22Rv1 (cell line): ENCODE measurements at regions not wholly inside any gene's neighbourhood (a gene's known extent, or its start where the extent isn't known, plus 50 kb on each side); places are given as distances from the start of the nearest gene placed in this dataset.

ENCODE experiments used
- H3K27ac ChIP-seq: fragments of 450-650 bp; 2 replicates; pipeline ENCODE4 v1.5.1; 2017
- ZFX ChIP-seq: fragments of 450-650 bp; IDR thresholded peaks from 2 replicates; pipeline ENCODE4 v1.6.1; 2017; ENCODE audit warnings: antibody characterized with exemption, borderline replicate concordance
- TF ChIP-seq, protein P1 (sequence below): fragments of 450-650 bp; IDR thresholded peaks from 2 replicates; pipeline ENCODE4 v1.5.1; 2017; ENCODE audit warnings: mild to moderate bottlenecking

DNA sequence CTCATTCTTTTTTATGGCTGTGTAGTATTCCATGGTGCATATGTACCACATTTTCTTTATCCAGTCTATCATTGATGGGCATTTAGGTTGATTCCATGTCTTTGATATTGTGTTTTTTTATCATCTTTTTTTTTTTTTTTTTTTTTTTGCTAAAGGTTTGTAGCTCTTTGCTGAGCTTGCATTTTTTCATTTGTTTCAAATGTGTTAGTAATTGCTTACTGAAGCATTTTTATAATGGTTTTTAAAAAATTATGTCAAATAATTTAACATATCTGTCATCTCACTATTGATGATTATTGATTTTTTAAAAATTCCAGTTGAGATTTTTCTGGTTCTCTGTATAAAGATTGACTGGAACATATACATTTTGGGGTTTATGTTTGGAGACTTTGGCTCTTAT, 934.6 kb downstream of the TUSC7 start:
- no peak overlapping the region for H3K27ac ChIP-seq
- TF ChIP-seq ZFX: no peak
- TF ChIP-seq, protein P1, sequence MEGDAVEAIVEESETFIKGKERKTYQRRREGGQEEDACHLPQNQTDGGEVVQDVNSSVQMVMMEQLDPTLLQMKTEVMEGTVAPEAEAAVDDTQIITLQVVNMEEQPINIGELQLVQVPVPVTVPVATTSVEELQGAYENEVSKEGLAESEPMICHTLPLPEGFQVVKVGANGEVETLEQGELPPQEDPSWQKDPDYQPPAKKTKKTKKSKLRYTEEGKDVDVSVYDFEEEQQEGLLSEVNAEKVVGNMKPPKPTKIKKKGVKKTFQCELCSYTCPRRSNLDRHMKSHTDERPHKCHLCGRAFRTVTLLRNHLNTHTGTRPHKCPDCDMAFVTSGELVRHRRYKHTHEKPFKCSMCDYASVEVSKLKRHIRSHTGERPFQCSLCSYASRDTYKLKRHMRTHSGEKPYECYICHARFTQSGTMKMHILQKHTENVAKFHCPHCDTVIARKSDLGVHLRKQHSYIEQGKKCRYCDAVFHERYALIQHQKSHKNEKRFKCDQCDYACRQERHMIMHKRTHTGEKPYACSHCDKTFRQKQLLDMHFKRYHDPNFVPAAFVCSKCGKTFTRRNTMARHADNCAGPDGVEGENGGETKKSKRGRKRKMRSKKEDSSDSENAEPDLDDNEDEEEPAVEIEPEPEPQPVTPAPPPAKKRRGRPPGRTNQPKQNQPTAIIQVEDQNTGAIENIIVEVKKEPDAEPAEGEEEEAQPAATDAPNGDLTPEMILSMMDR: no peak

DNA sequence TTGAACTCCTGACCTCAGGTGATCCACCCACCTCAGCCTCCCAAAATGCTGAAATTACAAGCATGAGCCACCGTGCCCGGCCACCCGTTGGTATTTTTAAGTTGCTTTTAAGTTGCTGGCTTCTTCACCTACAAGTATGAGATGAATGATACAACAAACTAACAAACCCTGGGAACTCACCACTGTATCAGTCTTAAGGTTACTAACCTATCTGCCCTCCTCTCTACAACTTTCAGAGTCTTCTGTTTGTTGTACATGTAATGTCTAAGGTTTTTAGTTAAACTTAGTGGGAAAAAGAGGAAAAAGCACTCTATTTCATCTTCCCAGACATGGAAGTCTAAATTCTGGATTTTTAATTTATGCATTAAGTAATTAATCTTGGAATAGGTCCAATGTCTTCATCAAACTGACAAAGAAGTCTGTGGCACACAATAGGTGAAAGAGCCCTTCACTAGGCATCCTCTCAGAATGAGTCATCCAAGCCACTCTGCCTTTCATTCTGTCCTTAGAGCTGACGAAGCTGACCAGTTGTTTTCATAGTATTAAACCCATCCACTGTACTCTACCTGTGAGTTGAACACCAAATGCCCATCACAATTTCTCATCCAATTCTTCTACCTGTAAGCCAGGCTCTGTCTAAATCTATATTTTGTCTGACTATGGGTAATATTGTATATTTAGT, 936.1 kb downstream of the TUSC7 start:
- TF ChIP-seq ZFX: no peak
- TF ChIP-seq, protein P1: no peak

DNA sequence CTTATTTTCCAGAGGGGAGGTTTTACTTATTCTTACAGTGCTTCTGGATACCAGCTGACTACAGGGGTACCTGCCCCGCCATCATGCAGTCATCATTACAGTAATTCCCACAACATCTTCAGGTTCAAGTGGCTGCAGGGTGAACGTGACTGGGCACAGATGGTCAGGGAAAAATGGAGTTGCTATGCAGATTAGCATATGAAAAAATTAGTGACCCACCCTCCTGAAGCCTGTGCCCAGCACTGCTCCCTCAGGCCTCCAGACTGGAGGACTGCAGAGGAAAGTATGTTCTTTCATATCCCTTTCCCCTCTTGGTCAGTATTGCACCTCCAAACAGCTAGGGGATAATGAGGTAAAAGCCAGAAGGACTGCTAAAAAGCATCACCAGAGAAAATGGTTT, 937.9 kb downstream of the TUSC7 start:
- H3K27ac ChIP-seq: no peak overlapping the region
- no peak for TF ChIP-seq ZFX
- TF ChIP-seq, protein P1: no peak

More for the DNA sequence above, 936.1 kb downstream of the TUSC7 start:
- no peak overlapping the region for H3K27ac ChIP-seq

DNA sequence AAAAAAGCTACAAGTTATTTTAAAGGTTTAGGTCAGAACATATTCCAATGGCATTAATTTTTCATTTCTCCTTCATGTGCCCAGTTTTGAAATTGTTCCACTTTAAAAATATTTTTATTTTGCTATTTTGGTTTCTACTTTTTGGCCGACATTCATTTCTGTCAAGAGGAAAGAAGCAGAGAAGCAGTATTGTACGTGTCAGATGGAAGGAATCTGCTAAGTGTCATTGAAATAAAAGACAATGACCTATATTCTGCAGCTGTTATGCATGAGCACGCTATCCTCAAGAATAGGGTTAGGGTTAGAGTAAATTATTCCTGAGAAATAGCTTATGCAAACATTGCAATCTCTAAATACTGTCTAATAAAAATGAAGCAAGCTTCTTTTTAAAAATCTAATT, 941.7 kb downstream of the TUSC7 start:
- TF ChIP-seq, protein P1: no peak
- TF ChIP-seq ZFX: no peak
- H3K27ac ChIP-seq: no peak overlapping the region

DNA sequence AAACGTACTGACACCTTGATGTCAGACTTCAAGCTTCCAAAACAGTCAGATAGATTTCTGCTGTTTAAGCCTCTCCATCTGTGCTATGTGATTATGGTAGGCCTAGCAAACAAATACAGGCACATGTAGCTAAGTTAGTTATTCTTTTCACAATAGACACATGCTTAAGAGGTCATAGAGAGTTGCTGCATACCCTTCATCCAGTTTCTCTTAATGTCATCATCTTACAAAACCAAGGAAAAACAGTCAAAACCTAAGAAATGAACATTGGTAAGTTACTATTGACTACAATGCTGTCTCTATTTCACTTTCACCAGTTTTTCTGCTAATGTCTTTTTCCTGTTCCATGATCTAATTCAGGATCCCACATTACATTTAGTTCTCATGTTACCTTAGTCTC, 946.8 kb downstream of the TUSC7 start:
- no peak overlapping the region for H3K27ac ChIP-seq
- TF ChIP-seq ZFX: no peak

DNA sequence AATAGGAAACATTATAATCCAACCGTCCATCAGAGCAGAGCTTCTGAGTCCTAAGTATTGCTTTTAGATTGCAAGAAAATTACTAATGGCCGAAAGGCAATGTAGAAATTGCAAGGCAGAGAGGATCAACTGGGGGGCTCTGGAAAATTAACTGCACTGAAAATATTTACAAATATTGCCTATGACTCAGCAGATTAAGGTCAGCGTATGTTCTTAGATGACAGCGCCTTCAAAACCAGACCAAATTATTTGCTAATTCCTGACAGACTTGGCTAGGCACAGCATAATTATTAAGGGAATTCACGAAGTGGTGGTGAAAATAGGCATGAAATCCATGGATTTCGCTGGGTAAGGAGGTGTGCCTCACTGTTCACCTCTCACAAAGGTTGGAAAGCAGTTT, 947.7 kb downstream of the TUSC7 start:
- no peak overlapping the region for H3K27ac ChIP-seq
- TF ChIP-seq ZFX: no peak
- TF ChIP-seq, protein P1: no peak

DNA sequence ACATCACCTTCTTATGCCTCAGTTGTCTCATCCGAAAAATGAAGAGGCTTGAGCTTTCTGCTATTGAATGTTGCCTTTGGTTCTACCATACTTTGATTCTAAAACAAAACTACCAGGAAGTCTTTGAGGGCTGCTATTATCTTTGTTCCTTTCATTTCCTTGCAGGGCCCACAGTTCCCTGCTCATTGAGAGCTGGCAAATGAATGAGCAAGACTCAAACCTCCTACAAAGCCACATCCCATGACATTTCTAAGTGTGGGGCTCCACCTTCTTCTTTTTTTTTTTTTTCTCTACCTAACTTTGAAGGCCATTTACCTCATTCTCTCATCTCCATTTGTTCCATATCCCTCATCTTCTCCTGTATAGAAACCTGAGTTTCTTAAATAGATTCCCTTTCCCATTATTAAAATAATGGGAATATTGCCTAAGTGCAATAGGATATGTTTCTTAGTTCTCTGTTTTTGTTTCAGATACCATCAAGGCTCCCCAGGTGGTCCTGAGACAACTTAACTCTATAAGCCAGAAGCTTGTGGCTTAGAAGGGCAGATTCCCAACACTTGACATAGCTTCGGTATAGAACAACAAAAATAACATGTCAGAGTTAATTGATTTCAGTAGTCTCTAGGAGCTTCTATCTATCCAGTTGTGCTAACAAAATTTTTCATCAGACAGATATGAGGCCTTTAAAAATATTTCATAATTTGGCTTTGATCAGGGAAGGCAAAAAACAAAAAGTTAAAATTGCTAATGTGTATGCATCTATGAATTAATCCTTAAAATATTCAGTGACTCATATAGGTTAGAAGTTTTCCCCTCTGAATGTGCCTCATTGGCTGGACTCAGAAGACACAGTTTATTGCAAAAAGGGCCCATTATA, 951.6 kb downstream of the TUSC7 start:
- TF ChIP-seq, protein P1: no peak
- no peak for TF ChIP-seq ZFX
- no peak overlapping the region for H3K27ac ChIP-seq
